Mesenchymal stem cell (in vitro differentiated cells and primary cell): ENCODE measurements at regions not wholly inside any gene's neighbourhood (a gene's known extent, or its start where the extent isn't known, plus 50 kb on each side); places are given as distances from the start of the nearest gene placed in this dataset.

Experiments
- DNase-seq: peaks from one replicate; pipeline ENCODE4 v3.0.0-alpha.2; 2013
- H2AFZ ChIP-seq: one replicate; pipeline ENCODE4 v1.6.1; 2013; ENCODE audit warnings: low read depth, mild to moderate bottlenecking, control low read depth, inconsistent platforms, low read length, moderate library complexity
- H2AK5ac ChIP-seq: 2 replicates; pipeline ENCODE4 v1.6.1; 2013; ENCODE audit warnings: low read length, moderate library complexity, mild to moderate bottlenecking, inconsistent platforms; ENCODE audit not compliant: severe bottlenecking
- H2BK120ac ChIP-seq: one replicate; pipeline ENCODE4 v1.6.1; 2013; ENCODE audit warnings: low read depth, mild to moderate bottlenecking, inconsistent platforms, low read length, moderate library complexity
- H2BK12ac ChIP-seq, 2 experiments: one replicate each; pipeline ENCODE4 v1.6.1; 2013; ENCODE audit warnings: inconsistent platforms in 2 of 2, low read length in 2 of 2, mild to moderate bottlenecking in 2 of 2, moderate library complexity in 2 of 2, control low read depth in 1 of 2
- H2BK15ac ChIP-seq: one replicate; pipeline ENCODE4 v1.6.1; 2013; ENCODE audit warnings: mild to moderate bottlenecking, low read depth, inconsistent platforms; ENCODE audit not compliant: poor library complexity, severe bottlenecking
- H2BK5ac ChIP-seq: 2 replicates; pipeline ENCODE4 v1.6.1; 2013; ENCODE audit warnings: low read depth, mild to moderate bottlenecking, low read length, control low read depth, inconsistent platforms; ENCODE audit not compliant: poor library complexity, severe bottlenecking
- H3K14ac ChIP-seq, 2 experiments: one replicate each; pipeline ENCODE4 v1.6.1; 2013; ENCODE audit warnings: inconsistent platforms in 2 of 2, low read length in 2 of 2, control low read depth in 1 of 2, mild to moderate bottlenecking in 1 of 2, moderate library complexity in 1 of 2
- H3K18ac ChIP-seq, 2 experiments: one replicate each; pipeline ENCODE4 v1.6.1; 2013; ENCODE audit warnings: inconsistent platforms in 2 of 2, low read length in 2 of 2, control low read depth in 1 of 2, low read depth in 1 of 2, mild to moderate bottlenecking in 1 of 2
- H3K23ac ChIP-seq, 2 experiments: one replicate each; pipeline ENCODE4 v1.6.1; 2013; ENCODE audit warnings: inconsistent platforms in 2 of 2, low read length in 2 of 2, mild to moderate bottlenecking in 2 of 2, moderate library complexity in 2 of 2, control low read depth in 1 of 2
- H3K27ac ChIP-seq: 2 replicates; pipeline ENCODE4 v1.5.1; 2013; ENCODE audit warnings: mild to moderate bottlenecking, moderate library complexity, low read length, control low read depth, inconsistent platforms; ENCODE audit not compliant: poor library complexity, severe bottlenecking
- H3K27me3 ChIP-seq, 2 experiments: 2 replicates each; pipeline versions ENCODE4 v1.6.1 to v1.7.0; 2013; ENCODE audit warnings: low read length in 2 of 2, mild to moderate bottlenecking in 2 of 2, moderate library complexity in 2 of 2, control low read depth in 1 of 2, inconsistent platforms in 1 of 2; ENCODE audit not compliant: control insufficient read depth in 1 of 2, insufficient read depth in 1 of 2
- H3K36me3 ChIP-seq, 2 experiments: 2 replicates each; pipeline versions ENCODE4 v1.6.1 to v1.7.0; 2013; ENCODE audit warnings: low read length in 2 of 2, control low read depth in 1 of 2, inconsistent platforms in 1 of 2, low read depth in 1 of 2, mild to moderate bottlenecking in 1 of 2; ENCODE audit not compliant: insufficient read depth in 2 of 2, control insufficient read depth in 1 of 2
- H3K4ac ChIP-seq, 2 experiments: one replicate each; pipeline ENCODE4 v1.6.1; 2013; ENCODE audit warnings: inconsistent platforms in 2 of 2, low read length in 2 of 2, mild to moderate bottlenecking in 2 of 2, moderate library complexity in 2 of 2, control low read depth in 1 of 2, low read depth in 1 of 2
- H3K4me1 ChIP-seq: 2 replicates; pipeline ENCODE4 v1.6.1; 2013; ENCODE audit warnings: low read depth, low read length, control low read depth; ENCODE audit not compliant: control insufficient read depth, insufficient read depth
- H3K4me2 ChIP-seq: 2 replicates; pipeline ENCODE4 v1.6.1; 2013; ENCODE audit warnings: low read length, mild to moderate bottlenecking, inconsistent platforms; ENCODE audit not compliant: poor library complexity, severe bottlenecking
- H3K4me3 ChIP-seq, 2 experiments: 2 replicates each; pipeline versions ENCODE4 v1.5.1 to v1.7.0; 2013; ENCODE audit warnings: low read length in 2 of 2, mild to moderate bottlenecking in 2 of 2, control low read depth in 1 of 2, low read depth in 1 of 2; ENCODE audit not compliant: insufficient read depth in 1 of 2
- H3K79me1 ChIP-seq: replicated peaks from 2 replicates; pipeline ENCODE4 v1.6.1; 2013; ENCODE audit warnings: mild to moderate bottlenecking, control low read depth, low read length, inconsistent platforms; ENCODE audit not compliant: poor library complexity, severe bottlenecking
- H3K9ac ChIP-seq: 2 replicates; pipeline ENCODE4 v1.7.0; 2013; ENCODE audit warnings: mild to moderate bottlenecking, low read length, moderate library complexity
- H3K9me3 ChIP-seq: 2 replicates; pipeline ENCODE4 v1.7.0; 2013; ENCODE audit warnings: mild to moderate bottlenecking, low read length; ENCODE audit not compliant: control insufficient read depth
- H4K8ac ChIP-seq: one replicate; pipeline ENCODE4 v1.6.1; 2013; ENCODE audit warnings: inconsistent platforms, mild to moderate bottlenecking, low read length, moderate library complexity
- H4K91ac ChIP-seq: one replicate; pipeline ENCODE4 v1.6.1; 2013; ENCODE audit warnings: mild to moderate bottlenecking, low read length, inconsistent platforms
- WGBS: methylation state at CpG from one replicate; pipeline ENCODE4 v1.1.7; 2013; ENCODE audit warnings: mixed read lengths; 5-methylcytosine and 5-hydroxymethylcytosine counted together

DNA sequence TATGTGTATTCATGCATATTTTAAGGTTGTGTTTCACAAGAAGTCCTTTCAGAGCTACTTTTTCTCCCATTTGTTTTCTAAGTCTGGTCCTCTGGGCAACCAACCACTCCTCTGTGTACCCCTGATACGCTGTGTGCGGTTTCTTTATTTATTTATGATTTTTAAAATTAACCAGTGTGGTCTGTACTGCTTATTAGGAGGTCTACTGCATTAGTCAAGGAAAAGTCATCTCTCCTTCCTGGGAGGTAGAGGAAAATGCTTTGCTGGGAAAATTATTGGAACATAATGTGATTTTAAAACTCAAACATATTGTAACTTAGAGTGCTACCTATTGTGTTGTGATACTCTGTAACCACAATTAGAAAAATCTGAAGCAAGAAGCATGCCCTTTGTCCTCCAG lies 1404.3 kb downstream of the SUCLG1 start:
- H3K4me3 ChIP-seq, result no peak overlapping the region
- no peaks in the 10 kb centered on the region for H3K36me3 ChIP-seq
- no peak overlapping the region for H2BK12ac ChIP-seq
- no peak overlapping the region for H2AK5ac ChIP-seq
- no peak overlapping the region for H2BK5ac ChIP-seq
- H3K4ac ChIP-seq, result no peak overlapping the region
- H3K4me2 ChIP-seq, result no peak overlapping the region
- H2AFZ ChIP-seq, result no peak overlapping the region
- no peak overlapping the region for H3K23ac ChIP-seq
- no peak overlapping the region for H2BK15ac ChIP-seq
- no peaks in the 10 kb centered on the region for H3K79me1 ChIP-seq
- 67% methylated on average over 1 of the region's 2 CpGs for WGBS
- no peak overlapping the region for H2BK120ac ChIP-seq
- H3K27me3 ChIP-seq, result no peaks in the 10 kb centered on the region
- peaks cover 3% of the 10 kb centered on the region for H3K4me1 ChIP-seq
- no peak overlapping the region for H4K8ac ChIP-seq
- H4K91ac ChIP-seq, result no peak overlapping the region
- peak overlapping the region; percentile 78 for H3K27ac ChIP-seq
- DNase-seq, result no peak
- no peak overlapping the region for H3K9ac ChIP-seq
- no peak overlapping the region for H3K14ac ChIP-seq
- peaks cover 9% of the 10 kb centered on the region for H3K9me3 ChIP-seq
- H3K18ac ChIP-seq, result no peak overlapping the region

DNA sequence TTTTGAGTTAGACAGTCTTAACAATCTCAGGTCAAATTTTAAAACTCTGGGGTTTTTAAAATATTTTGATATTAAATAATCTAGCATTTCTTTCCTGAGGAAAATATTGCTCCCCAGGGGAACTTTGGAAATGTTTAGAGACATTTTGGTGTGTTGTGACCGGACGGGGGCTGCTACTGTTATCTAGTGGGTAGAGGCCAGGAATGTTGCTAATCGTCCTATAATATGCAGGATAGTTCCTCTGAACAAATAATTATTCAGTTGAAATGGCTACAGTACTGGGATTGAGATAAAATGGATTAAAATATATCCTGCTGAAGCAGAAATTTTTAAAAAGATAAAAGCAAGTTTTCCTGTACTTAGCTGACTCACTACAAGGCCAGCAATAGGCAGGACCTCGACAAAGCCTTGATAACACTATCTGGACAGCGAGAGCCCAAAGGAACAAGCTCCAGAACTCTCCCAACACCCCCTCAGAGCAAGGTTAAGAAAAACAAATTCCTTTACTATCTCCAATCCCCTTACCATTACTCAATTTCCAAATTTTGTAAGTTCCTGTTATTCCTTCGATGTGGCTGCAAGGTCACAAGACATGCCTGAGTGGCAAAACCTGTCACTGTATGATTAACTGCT lies 1407.4 kb downstream of the SUCLG1 start:
- H2BK15ac ChIP-seq, result no peak overlapping the region
- H2AFZ ChIP-seq, result no peak overlapping the region
- H3K79me1 ChIP-seq, result no peaks in the 10 kb centered on the region
- H4K91ac ChIP-seq, result no peak overlapping the region
- DNase-seq, result no peak
- H2BK5ac ChIP-seq, result no peak overlapping the region
- no peaks in the 10 kb centered on the region for H3K27me3 ChIP-seq
- no peak overlapping the region for H3K4me2 ChIP-seq
- H2AK5ac ChIP-seq, result no peak overlapping the region
- H3K18ac ChIP-seq, result no peak overlapping the region
- no peak overlapping the region for H3K14ac ChIP-seq
- H3K9me3 ChIP-seq, result no peaks in the 10 kb centered on the region
- H3K4ac ChIP-seq, result no peak overlapping the region
- no peaks in the 10 kb centered on the region for H3K36me3 ChIP-seq
- H3K9ac ChIP-seq, result no peak overlapping the region
- H3K4me1 ChIP-seq, result peaks cover 3% of the 10 kb centered on the region
- H3K23ac ChIP-seq, result no peak overlapping the region
- no peak overlapping the region for H2BK12ac ChIP-seq
- H3K27ac ChIP-seq, result no peak overlapping the region
- H4K8ac ChIP-seq, result no peak overlapping the region
- 87% methylated on average over 5 of the region's 6 CpGs for WGBS
- no peak overlapping the region for H2BK120ac ChIP-seq
- no peak overlapping the region for H3K4me3 ChIP-seq

DNA sequence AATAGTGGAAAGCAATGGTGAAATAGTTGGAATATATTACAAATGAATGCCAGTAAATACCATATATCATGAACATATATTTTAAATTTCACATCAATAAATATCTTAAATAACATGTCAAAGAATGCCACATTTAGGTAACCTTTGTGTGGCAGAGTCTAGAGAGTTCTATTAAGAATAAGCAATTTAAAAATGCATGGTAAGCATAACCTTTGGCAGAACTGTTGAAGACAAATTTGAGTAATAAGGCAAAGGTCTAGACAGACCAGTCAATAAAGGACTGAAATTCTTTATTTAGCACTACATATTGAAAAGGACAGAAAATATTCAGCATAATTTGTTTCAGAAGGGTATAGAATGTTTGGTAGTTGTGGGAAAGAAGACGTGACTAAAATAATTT lies 1417.0 kb downstream of the SUCLG1 start:
- Histone ChIP-seq H4K8ac (no peak overlapping the region), H3K23ac (no peak overlapping the region), H2AK5ac (no peak overlapping the region), H4K91ac (no peak overlapping the region), H3K9ac (no peak overlapping the region), H3K4me3 (no peak overlapping the region), H3K27ac (no peak overlapping the region), H3K4me1 (no peaks in the 10 kb centered on the region), H2BK120ac (no peak overlapping the region), H3K4me2 (no peak overlapping the region), H3K18ac (no peak overlapping the region), H3K79me1 (no peaks in the 10 kb centered on the region), H3K27me3 (no peaks in the 10 kb centered on the region), H2BK15ac (no peak overlapping the region), H2BK12ac (no peak overlapping the region), H3K4ac (no peak overlapping the region), H2BK5ac (no peak overlapping the region), H3K36me3 (no peaks in the 10 kb centered on the region), H2AFZ (no peak overlapping the region), H3K14ac (no peak overlapping the region), H3K9me3 (no peaks in the 10 kb centered on the region)
- no CpG with 5 or more reads among the region's 1 CpG for WGBS
- no peak for DNase-seq

DNA sequence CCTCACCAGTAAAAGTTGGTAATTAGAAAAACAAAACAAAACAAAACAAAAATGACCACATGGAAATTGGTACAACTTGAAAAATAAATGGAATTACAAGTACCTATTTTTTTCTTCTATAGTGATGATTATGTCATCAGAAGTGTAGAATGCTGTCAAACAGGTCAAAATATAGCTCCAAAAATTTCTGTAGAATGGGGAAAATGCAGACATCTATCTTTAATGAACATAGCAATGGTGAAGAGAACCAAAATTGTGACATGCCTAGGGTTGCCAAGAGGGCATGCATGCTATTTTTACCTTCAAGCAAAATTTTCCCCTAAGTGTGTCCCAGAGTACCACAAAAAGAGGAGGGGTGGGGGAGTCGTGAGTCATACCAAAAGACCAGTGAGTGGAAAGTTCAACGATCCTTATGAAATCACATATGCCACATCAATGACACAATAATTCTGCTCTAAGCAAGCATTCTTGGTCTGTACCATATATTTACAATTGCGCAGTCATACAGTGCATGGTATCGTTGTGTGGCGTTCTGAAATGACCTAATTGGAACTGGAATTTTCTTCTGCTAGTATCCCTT lies 1436.4 kb downstream of the SUCLG1 start:
- Histone ChIP-seq H3K27me3 (no peaks in the 10 kb centered on the region), H2AK5ac (no peak overlapping the region), H2AFZ (no peak overlapping the region), H3K18ac (no peak overlapping the region), H3K4me3 (no peak overlapping the region), H4K8ac (no peak overlapping the region), H3K14ac (no peak overlapping the region), H4K91ac (no peak overlapping the region), H2BK15ac (no peak overlapping the region), H3K27ac (no peak overlapping the region), H3K23ac (no peak overlapping the region), H3K4ac (no peak overlapping the region), H2BK12ac (no peak overlapping the region), H3K4me2 (no peak overlapping the region), H3K4me1 (no peaks in the 10 kb centered on the region), H2BK5ac (no peak overlapping the region), H3K9ac (no peak overlapping the region), H3K9me3 (peaks cover 4% of the 10 kb centered on the region), H2BK120ac (no peak overlapping the region), H3K36me3 (no peaks in the 10 kb centered on the region), H3K79me1 (no peaks in the 10 kb centered on the region)
- DNase-seq, result peak; percentile 3
- WGBS, result 33% methylated on average over 2 of the region's 5 CpGs
